GM12873 (cell line): ENCODE measurements at regions not wholly inside any gene's neighbourhood (a gene's known extent, or its start where the extent isn't known, plus 50 kb on each side); places are given as distances from the start of the nearest gene placed in this dataset.

ENCODE experiments used
- CTCF ChIP-seq: IDR thresholded peaks from 2 replicates; pipeline ENCODE4 v1.5.1; 2012; ENCODE audit warnings: low read depth, mild to moderate bottlenecking, moderate library complexity, low read length, control low read depth; ENCODE audit not compliant: insufficient read depth; ENCODE audit errors: missing control alignments

GRCh38 chr6:78059171-78059570 lies 406.3 kb downstream of the MEI4 start:
- no peak for TF ChIP-seq CTCF

GRCh38 chr6:78062993-78063392 lies 410.2 kb downstream of the MEI4 start:
- no peak for TF ChIP-seq CTCF

GRCh38 chr6:78076371-78076770 lies 423.5 kb downstream of the MEI4 start:
- TF ChIP-seq CTCF: no peak

GRCh38 chr6:78089531-78089930 lies 436.7 kb downstream of the MEI4 start:
- no peak for TF ChIP-seq CTCF

GRCh38 chr6:78093906-78094305 lies 441.1 kb downstream of the MEI4 start:
- no peak for TF ChIP-seq CTCF

GRCh38 chr6:78101387-78101786 lies 448.5 kb downstream of the MEI4 start:
- no peak for TF ChIP-seq CTCF

GRCh38 chr6:78110641-78111040 lies 457.8 kb downstream of the MEI4 start:
- no peak for TF ChIP-seq CTCF
